GM21360 (cell line): ENCODE measurements at regions not wholly inside any gene's neighbourhood (a gene's known extent, or its start where the extent isn't known, plus 50 kb on each side); places are given as distances from the start of the nearest gene placed in this dataset.
"Not testable (repeated sequence)": the region's sequence is repeated elsewhere in the genome, so short reads cannot be mapped to it uniquely, and the experiment has no call there.

Experiments
- ATAC-seq: cut with Tn5 transposase; IDR thresholded peaks from one replicate; pipeline ENCODE4 v1.9.1; 2021; ENCODE audit warnings: mild to moderate bottlenecking, moderate library complexity; ENCODE audit not compliant: unreplicated experiment

DNA sequence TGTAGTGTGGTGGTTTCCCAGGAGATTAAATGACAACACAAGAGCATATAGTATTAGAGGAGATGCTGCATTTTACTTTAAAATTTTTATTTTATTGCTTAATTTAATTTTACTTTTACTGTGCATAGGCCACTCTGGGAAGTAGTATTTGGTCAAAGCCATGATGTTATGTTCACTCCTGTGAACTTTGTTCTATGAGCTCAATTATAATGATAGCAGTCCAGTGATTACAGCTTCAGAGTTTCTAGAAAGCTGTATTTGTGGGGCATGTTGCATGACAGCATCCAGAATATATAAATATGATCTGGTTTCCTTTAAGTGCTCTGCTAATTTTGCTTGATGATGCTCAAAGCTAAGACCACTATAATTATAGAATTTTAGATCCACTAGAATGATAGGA lies 338.6 kb downstream of the NSUN3 start:
- no peak for ATAC-seq

- no peak for ATAC-seq
These were observed 339.3 kb downstream of the NSUN3 start for GRCh38 chr3:94402126-94402525.

DNA sequence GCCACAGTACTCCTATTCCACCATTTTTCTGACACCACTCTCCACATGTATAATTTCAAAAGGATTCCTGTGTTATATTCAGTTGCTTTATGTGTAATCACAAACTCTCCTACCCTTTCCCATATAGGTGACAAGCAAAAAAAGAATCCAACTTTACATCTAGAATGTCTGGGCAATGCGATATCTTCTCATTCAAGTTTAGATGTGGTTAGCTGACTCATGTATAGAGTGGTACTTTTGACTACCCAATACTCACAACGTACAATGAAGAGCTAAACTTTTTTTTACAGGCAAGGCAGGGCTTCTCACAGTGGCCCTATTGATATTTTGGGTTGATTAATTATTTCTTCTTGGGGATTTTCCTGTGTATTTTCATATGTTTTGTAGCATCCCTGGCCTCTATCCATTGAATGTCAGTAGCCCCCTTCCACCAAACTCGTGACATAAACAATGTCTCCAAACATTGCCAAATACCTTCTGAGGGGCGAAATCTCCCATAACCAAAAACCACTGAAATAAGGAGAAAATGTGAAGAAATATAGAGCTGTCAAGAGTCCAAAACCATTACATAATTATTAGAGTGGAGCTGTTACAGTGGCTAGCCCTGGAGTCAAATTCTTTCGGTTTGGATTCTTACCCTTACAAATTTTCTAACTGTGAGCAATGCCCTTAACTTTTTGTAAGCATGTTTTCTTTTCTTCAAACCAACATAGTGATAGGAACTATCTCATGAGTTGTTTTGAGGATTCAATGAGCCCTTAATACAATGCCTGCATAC lies 342.6 kb downstream of the NSUN3 start:
- no peak for ATAC-seq

DNA sequence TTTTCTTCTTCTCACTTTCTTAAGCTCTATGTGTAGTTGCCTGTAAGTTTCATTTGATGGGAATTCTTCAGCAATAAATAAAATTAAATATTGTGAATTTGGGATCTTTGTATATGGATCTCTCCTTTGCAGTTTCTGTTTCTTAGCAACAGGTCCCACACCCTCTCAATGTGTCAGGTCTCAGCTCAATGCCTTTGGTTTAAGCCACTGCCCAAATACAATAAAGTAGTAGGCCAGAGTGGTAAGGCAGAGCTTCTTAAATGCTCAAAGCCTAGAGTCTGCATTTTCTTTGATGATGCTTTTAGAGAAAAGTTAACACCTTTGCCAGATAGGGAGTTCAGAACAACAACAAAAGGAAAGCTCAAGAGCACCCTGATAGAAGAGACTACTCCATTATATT lies 343.7 kb downstream of the NSUN3 start:
- ATAC-seq, result no peak

GRCh38 chr3:94412936-94413335 lies 350.1 kb downstream of the NSUN3 start:
- ATAC-seq, result not testable (repeated sequence)

DNA sequence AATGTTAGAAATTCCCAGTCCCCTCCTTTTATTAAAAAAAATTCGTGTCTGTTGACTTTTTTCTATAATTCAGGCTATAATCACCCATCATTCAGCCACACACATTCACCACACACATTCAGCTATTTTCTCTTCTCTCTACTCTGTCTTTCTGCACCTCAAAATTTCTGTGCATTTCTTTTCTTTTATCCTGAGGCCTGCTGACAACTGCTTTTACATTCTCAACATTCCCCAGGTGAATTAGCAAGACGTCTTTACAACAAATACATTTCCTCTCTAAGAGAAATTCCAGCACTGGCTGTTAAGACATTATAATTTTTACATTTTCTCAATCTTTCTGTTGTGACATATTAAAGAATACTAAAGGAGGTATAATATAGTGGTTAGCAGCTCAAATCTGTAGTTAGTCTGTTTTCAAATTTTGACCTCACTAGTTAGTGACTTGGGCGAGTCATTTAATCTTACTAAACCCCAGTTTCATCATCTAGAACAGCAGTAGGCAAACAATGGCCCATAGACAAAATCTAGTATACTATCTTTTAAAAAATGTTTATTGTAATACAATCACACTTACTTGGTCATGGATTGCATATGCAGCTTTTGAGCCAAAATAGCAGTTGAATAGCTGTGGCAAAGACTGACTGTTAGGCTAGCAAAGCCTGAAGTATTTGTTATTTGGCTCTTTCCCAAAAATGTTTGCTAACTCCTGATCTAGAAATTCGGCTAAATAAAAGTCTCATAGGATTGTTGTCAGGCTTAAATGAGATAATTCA lies 350.7 kb downstream of the NSUN3 start:
- no peak for ATAC-seq

DNA sequence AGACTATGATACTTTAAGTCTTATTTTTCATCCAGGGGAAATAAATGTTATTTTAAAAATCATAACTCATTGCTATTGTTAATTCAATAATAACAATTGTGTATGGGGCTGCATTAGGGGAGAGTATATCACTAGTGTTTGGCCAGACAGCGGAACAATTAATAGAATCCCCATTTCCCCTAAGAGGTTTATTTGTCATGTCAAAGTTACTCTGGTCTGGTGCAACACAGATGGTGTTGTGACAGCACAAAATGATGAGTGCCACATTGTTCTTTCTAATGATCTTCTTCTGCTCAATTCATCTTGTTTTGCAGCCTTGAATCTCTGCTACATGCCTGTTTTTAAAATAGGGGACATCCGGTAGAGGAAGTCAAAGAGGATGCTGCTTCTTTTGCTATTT lies 351.6 kb downstream of the NSUN3 start:
- ATAC-seq, result no peak

GRCh38 chr3:94416768-94417167 lies 353.9 kb downstream of the NSUN3 start:
- no peak for ATAC-seq

DNA sequence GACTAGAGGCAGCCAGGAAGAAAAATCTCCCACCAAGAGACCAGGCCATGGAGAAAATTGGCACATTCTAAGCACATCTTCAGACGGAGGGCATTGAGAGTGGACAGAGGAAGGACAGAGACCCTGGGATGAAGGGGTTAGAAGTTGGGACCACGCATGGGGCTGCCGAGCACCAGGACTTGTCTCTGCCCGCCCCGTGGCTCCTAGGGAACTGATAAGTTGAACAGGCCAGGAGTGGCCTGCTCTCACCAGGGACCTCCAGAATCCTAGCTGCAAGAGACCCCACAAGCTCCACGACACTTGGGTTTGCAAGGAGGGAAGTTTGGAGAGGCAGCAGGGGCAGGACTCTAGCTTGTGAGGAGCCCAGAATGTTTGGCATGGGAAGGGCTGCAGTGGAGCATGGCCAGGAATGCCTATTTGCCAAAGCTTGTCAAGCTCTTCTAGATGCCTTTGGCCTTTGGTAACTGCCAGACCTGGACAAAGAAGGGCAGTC lies 355.1 kb downstream of the NSUN3 start:
- no peak for ATAC-seq

- no peak for ATAC-seq
These were observed 358.1 kb downstream of the NSUN3 start for GRCh38 chr3:94420931-94421330.

GRCh38 chr3:94423578-94423977 lies 360.7 kb downstream of the NSUN3 start:
- no peak for ATAC-seq

GRCh38 chr3:94429517-94429916 lies 366.7 kb downstream of the NSUN3 start:
- no peak for ATAC-seq

- ATAC-seq, result no peak
These were observed 369.2 kb downstream of the NSUN3 start for GRCh38 chr3:94431876-94432570.

DNA sequence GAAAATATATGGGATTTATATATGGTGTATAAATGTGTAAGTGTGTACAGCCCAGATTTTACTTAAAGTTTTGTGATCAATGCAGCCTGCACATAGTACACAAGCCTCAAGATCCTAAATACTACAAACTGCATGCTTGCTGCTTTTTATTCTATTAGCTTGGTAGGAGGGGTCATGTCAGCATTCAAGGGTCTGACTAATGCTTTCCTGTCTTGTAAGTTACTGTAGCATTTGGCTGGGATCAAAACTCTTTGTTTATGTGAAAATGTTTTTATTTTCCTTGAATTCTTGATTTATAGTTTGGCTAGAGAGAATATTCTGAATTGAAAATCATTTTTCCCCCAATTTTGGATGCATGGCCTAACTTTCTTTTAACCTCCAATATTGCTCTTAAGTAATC lies 370.9 kb downstream of the NSUN3 start:
- no peak for ATAC-seq

DNA sequence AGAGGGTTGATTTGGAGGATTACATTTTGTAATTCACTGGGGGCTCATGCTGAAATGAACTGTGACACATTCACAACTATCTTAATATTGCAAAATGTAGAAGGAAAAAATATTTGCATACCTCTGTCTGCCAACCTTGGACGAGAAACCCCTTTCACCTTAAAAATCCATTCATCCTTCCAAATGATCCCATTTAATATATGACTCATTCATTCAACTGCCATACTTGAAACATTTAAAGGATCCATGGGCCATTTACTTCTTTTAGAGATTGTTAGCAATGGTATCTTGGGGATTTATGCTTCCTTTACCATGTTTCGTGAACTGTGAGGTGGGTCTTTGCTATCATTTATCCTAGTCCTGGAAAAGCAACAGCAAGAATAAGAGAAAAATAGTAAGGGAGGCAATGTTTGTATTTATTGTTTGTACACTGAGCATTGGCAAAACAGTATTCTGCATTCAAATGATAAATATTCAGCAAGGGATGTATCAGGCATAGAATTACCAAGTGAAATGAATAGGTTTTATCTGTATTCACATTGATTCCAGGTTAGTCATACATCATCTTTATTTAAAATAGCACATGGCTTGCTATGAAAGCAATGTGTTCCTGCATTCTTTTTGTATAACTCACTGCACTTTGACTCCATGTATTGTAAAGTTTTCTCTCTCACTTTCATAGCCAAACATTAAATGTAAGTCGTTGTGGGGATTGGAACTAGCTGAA lies 378.1 kb downstream of the NSUN3 start:
- no peak for ATAC-seq

DNA sequence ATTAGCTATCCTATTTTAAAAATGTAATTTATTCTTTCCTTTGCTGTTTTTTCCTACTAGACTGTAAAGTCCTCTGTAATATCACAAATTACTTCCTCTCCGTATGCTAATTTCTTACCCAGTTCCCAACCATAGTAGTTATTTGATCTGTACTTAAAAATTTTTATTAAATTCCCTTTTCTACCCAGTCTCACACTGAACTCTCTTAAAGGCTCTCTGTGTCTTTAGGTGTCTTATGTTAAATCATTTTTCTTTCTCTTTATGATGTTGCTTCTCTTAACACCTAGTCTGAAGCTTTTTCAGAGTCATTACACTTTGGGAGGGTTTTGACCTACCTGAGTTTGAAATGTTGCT lies 378.6 kb downstream of the NSUN3 start:
- no peak for ATAC-seq

GRCh38 chr3:94453864-94454263 lies 391.0 kb downstream of the NSUN3 start:
- no peak for ATAC-seq

- ATAC-seq, result no peak
These were observed 396.3 kb downstream of the NSUN3 start for GRCh38 chr3:94459167-94459566.

- ATAC-seq, result no peak
These were observed 398.1 kb downstream of the NSUN3 start for GRCh38 chr3:94460931-94461330.

GRCh38 chr3:94462931-94463330 lies 400.1 kb downstream of the NSUN3 start:
- no peak for ATAC-seq

DNA sequence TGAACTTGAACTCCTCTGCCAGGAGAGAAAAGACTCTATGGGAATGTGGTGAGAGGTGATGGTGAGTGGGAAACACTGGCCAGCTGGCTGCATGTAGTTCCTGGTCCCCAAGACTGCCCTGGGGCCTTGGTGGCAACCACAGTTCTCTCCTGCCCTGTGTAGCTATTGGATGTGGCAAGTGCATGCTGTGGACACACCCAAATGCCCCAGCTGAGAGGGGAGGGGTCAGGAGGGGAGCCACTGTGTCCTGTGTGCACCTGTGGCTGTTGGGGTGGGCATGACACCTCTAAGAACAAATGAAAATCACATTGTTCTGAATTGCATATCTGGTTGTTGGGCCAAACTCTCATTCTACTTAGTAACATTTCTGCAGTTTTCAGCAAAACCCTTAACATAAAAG lies 409.6 kb downstream of the NSUN3 start:
- no peak for ATAC-seq
